OCI-LY3 (cell line): ENCODE measurements at regions not wholly inside any gene's neighbourhood (a gene's known extent, or its start where the extent isn't known, plus 50 kb on each side); places are given as distances from the start of the nearest gene placed in this dataset.
"Not testable (repeated sequence)": the region's sequence is repeated elsewhere in the genome, so short reads cannot be mapped to it uniquely, and the experiment has no call there.

Experiments used
- H2AFZ ChIP-seq: fragments of 200-600, 300-600 bp; shearing (Covaris generic); 2 replicates; pipeline ENCODE4 v1.6.0; 2014; ENCODE audit warnings: antibody characterized with exemption, low read depth, low read length
- H3K27ac ChIP-seq: fragments of 200-600, 300-600 bp; sonication (generic); 2 replicates; pipeline ENCODE4 v1.5.1; 2014; ENCODE audit warnings: mild to moderate bottlenecking, low read length, moderate library complexity, mixed read lengths
- H3K27me3 ChIP-seq: fragments of 200-600, 300-600 bp; sonication (generic); 2 replicates; pipeline ENCODE4 v1.6.1; 2014; ENCODE audit warnings: low read depth, low read length, mixed read lengths
- H3K36me3 ChIP-seq: fragments of 200-600, 300-600 bp; sonication (generic); replicated peaks from 2 replicates; pipeline ENCODE3; 2014; ENCODE audit warnings: low read depth, low read length, mixed read lengths
- H3K4me1 ChIP-seq: fragments of 300-600, 200-600 bp; sonication (generic); 2 replicates; pipeline ENCODE4 v1.6.1; 2014; ENCODE audit warnings: low read length, mixed read lengths
- H3K4me2 ChIP-seq: fragments of 200-600, 300-600 bp; sonication (generic); 2 replicates; pipeline ENCODE4 v1.6.1; 2014; ENCODE audit warnings: low read length, mixed read lengths
- H3K4me3 ChIP-seq: fragments of 300-600, 200-600 bp; sonication (generic); 2 replicates; pipeline ENCODE4 v1.5.1; 2014; ENCODE audit warnings: antibody characterized with exemption, mild to moderate bottlenecking, low read length, moderate library complexity
- H3K79me2 ChIP-seq: fragments of 300-600, 200-600 bp; shearing (Covaris generic); 2 replicates; pipeline ENCODE4 v1.6.1; 2014; ENCODE audit warnings: mild to moderate bottlenecking, low read length, mixed read lengths
- H3K9ac ChIP-seq: fragments of 300-600, 200-600 bp; shearing (Covaris generic); 2 replicates; pipeline ENCODE4 v1.6.0; 2014; ENCODE audit warnings: mild to moderate bottlenecking, low read length, moderate library complexity
- H3K9me3 ChIP-seq: fragments of 200-600, 300-600 bp; shearing (Covaris generic); 2 replicates; pipeline ENCODE4 v1.6.1; 2014; ENCODE audit warnings: low read length, mixed read lengths; ENCODE audit not compliant: insufficient read depth
- H4K20me1 ChIP-seq: fragments of 200-600, 300-600 bp; sonication (generic); 2 replicates; pipeline ENCODE4 v1.6.1; 2016; ENCODE audit warnings: low read length, mixed read lengths; ENCODE audit not compliant: insufficient read depth
- CTCF ChIP-seq: fragments of 200-600, 300-600 bp; sonication (generic); IDR thresholded peaks from 2 replicates; pipeline ENCODE4 v1.5.1; 2014; ENCODE audit warnings: antibody characterized with exemption, low read length, low read depth
- EZH2phosphoT487 ChIP-seq: fragments of 200-600 bp; shearing (Covaris generic); IDR thresholded peaks from 2 replicates; pipeline ENCODE4 v1.6.1; 2018; ENCODE audit warnings: antibody characterized with exemption, mixed run types, low read depth

- no peaks in the 10 kb centered on the region for H3K9me3 ChIP-seq
- H3K9ac ChIP-seq, result no peak overlapping the region
- H3K27me3 ChIP-seq, result no peaks in the 10 kb centered on the region
- H3K4me2 ChIP-seq, result no peak overlapping the region
- no peaks in the 10 kb centered on the region for H3K4me1 ChIP-seq
- no peak overlapping the region for H2AFZ ChIP-seq
- no peak overlapping the region for H3K27ac ChIP-seq
- H3K4me3 ChIP-seq, result no peak overlapping the region
- H3K79me2 ChIP-seq, result no peaks in the 10 kb centered on the region
- no peaks in the 10 kb centered on the region for H4K20me1 ChIP-seq
- no peak for TF ChIP-seq CTCF
- no peak for TF ChIP-seq EZH2phosphoT487
- H3K36me3 ChIP-seq, result no peaks in the 10 kb centered on the region
These were observed 407.9 kb downstream of the CPS1 start for GRCh38 chr2:210964141-210964764.

DNA sequence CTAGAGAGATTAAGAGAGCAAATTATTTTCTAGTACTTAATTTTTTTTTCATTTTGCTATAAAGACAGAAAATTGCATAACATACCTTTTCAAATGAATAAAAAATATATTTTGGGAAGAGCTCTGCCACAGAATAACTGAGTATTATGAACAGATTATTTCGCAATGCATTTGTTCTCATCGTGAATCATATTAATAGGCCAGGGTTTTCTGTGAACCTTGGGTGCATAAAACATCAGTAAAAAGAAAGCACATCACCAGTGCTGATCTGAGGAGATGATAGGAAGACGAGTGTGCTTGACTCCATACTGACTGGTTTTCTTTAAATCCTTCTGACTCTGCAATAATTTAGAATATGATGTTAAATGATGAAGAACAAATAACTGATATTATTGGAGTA is 409.1 kb downstream of the CPS1 start:
- H4K20me1 ChIP-seq, result no peaks in the 10 kb centered on the region
- no peaks in the 10 kb centered on the region for H3K9me3 ChIP-seq
- H3K4me2 ChIP-seq, result no peak overlapping the region
- H3K79me2 ChIP-seq, result no peaks in the 10 kb centered on the region
- H3K27ac ChIP-seq, result no peak overlapping the region
- H3K4me1 ChIP-seq, result no peaks in the 10 kb centered on the region
- no peak overlapping the region for H3K4me3 ChIP-seq
- no peak overlapping the region for H3K9ac ChIP-seq
- no peaks in the 10 kb centered on the region for H3K36me3 ChIP-seq
- no peak overlapping the region for H2AFZ ChIP-seq
- no peaks in the 10 kb centered on the region for H3K27me3 ChIP-seq
- no peak for TF ChIP-seq EZH2phosphoT487

- Histone ChIP-seq H3K27ac (no peak overlapping the region), H3K4me1 (no peaks in the 10 kb centered on the region), H4K20me1 (no peaks in the 10 kb centered on the region), H3K9ac (no peak overlapping the region), H3K9me3 (no peaks in the 10 kb centered on the region), H3K4me3 (no peak overlapping the region), H3K79me2 (no peaks in the 10 kb centered on the region), H3K36me3 (no peaks in the 10 kb centered on the region), H2AFZ (no peak overlapping the region), H3K4me2 (no peak overlapping the region), H3K27me3 (no peaks in the 10 kb centered on the region)
- TF ChIP-seq EZH2phosphoT487, result no peak
- TF ChIP-seq CTCF, result no peak
These were observed 409.9 kb downstream of the CPS1 start for GRCh38 chr2:210966330-210966729.

DNA sequence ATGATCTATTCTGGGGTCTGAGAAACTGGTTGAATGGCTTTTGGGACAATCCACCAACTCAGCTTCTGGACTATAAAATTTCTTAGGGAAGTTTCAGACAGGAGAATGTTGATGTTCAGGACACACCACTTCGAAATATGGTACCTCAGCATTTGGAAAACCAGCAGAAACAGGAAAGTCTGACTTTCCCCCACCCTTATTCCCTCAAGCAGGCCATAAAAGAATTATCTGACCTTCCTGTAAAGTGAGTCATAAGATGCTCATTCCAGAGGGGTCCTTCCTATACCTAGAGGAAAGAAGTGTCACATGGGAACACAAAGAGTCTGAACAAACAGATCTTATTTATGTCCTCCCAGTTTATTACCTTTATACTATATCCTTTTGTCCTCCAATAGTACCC is 415.0 kb downstream of the CPS1 start:
- Histone ChIP-seq H3K36me3 (no peaks in the 10 kb centered on the region), H3K4me1 (no peaks in the 10 kb centered on the region), H3K27ac (no peak overlapping the region), H4K20me1 (no peaks in the 10 kb centered on the region), H2AFZ (no peak overlapping the region), H3K79me2 (no peaks in the 10 kb centered on the region), H3K9me3 (no peaks in the 10 kb centered on the region), H3K9ac (no peak overlapping the region), H3K4me3 (no peak overlapping the region), H3K4me2 (no peak overlapping the region), H3K27me3 (no peaks in the 10 kb centered on the region)
- TF ChIP-seq CTCF (no peak), EZH2phosphoT487 (no peak)

DNA sequence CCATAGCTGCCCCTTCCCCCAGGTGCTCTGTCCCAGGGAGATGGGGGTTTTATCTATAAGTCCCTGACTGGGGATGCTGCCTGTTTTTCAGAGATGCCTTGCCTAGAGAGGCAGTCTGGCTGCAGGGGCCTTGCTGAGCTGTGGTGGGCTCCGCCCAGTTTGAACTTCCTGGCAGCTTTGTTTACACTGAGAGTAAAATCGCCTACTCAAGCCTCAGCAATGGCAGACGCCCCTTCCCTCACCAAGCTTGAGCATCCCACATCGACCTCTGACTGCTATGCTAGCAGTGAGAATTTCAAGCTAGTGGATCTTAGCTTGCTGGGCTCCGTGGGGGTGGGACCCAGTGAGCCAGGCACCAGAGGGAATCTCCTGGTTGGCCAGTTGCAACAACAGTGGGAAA is 430.4 kb downstream of the CPS1 start:
- not testable (repeated sequence) for H4K20me1 ChIP-seq, H3K4me1 ChIP-seq, H3K36me3 ChIP-seq, H3K27me3 ChIP-seq, H3K9ac ChIP-seq, H2AFZ ChIP-seq, H3K9me3 ChIP-seq, H3K4me3 ChIP-seq, H3K27ac ChIP-seq, H3K79me2 ChIP-seq, H3K4me2 ChIP-seq
